A549 (cell line): ENCODE measurements at regions not wholly inside any gene's neighbourhood (a gene's known extent, or its start where the extent isn't known, plus 50 kb on each side); places are given as distances from the start of the nearest gene placed in this dataset.

Source experiments
- JUNB ChIP-seq: fragments of >200 bp; sonication (Bioruptor Twin); formaldehyde crosslinking; IDR thresholded peaks from 2 replicates; pipeline ENCODE4 v1.6.1; 2016
- NR3C1 ChIP-seq: fragments of >200 bp; sonication (Bioruptor Twin); formaldehyde crosslinking; IDR thresholded peaks from 3 replicates; pipeline ENCODE4 v1.6.1; 2017
- RAD21 ChIP-seq, 2 experiments: fragments of >200 bp in 1 of 2; sonication (Bioruptor Twin) in 1 of 2; formaldehyde crosslinking in 1 of 2; IDR thresholded peaks in 1 of 2; conservative IDR thresholded peaks in 1 of 2; 2 replicates in 1 of 2; 3 replicates in 1 of 2; pipeline ENCODE4 v1.6.1; 2012 to 2018; ENCODE audit warnings: inconsistent platforms in 1 of 2
- RNF2 ChIP-seq: fragments of 200-600 bp; sonication (generic); IDR thresholded peaks from 2 replicates; pipeline ENCODE4 v1.6.1; 2016; ENCODE audit warnings: low read depth, mild to moderate bottlenecking, antibody characterized with exemption, moderate library complexity, borderline replicate concordance
- SMC3 ChIP-seq: fragments of >200 bp; sonication (Bioruptor Twin); formaldehyde crosslinking; IDR thresholded peaks from 3 replicates; pipeline ENCODE4 v1.6.1; 2018; ENCODE audit warnings: inconsistent platforms
- ZC3H11A ChIP-seq: fragments of 450-650 bp; IDR thresholded peaks from 2 replicates; pipeline ENCODE4 v1.6.1; 2014; ENCODE audit warnings: antibody characterized with exemption, mild to moderate bottlenecking
- ZFP36 ChIP-seq: fragments of 450-650 bp; IDR thresholded peaks from 2 replicates; pipeline ENCODE4 v1.6.1; 2014; ENCODE audit warnings: borderline replicate concordance; ENCODE audit not compliant: partially characterized antibody
- TF ChIP-seq, protein P1 (sequence below): fragments of >200 bp; sonication (Bioruptor Twin); formaldehyde crosslinking; IDR thresholded peaks from 3 replicates; pipeline ENCODE4 v1.5.1; 2016
- TF ChIP-seq, protein P2 (sequence below): IDR thresholded peaks from 2 replicates; pipeline ENCODE4 v1.6.1; 2012

DNA sequence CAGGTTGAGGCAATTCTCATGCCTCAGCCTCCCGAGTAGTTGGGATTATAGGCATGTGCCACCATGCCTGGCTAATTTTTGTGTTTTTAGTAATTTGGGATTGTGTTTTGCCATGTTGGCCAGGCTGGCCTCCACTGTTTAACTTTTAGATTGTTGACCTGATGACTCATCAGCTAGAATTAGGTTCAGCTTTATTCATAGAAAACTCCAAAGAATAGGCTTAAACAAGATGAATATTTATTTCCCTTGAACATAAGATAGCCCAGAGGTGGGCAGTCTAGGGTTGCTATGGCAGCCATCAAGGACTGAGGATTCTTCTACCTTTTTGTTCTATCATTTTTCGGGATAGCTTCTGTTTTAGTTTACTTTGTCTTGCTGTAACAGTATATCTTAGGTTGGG is 99.6 kb upstream of the SELENOK start:
- TF ChIP-seq, protein P1, sequence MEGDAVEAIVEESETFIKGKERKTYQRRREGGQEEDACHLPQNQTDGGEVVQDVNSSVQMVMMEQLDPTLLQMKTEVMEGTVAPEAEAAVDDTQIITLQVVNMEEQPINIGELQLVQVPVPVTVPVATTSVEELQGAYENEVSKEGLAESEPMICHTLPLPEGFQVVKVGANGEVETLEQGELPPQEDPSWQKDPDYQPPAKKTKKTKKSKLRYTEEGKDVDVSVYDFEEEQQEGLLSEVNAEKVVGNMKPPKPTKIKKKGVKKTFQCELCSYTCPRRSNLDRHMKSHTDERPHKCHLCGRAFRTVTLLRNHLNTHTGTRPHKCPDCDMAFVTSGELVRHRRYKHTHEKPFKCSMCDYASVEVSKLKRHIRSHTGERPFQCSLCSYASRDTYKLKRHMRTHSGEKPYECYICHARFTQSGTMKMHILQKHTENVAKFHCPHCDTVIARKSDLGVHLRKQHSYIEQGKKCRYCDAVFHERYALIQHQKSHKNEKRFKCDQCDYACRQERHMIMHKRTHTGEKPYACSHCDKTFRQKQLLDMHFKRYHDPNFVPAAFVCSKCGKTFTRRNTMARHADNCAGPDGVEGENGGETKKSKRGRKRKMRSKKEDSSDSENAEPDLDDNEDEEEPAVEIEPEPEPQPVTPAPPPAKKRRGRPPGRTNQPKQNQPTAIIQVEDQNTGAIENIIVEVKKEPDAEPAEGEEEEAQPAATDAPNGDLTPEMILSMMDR, result no peak
- TF ChIP-seq ZFP36, result no peak
- no peak for TF ChIP-seq ZC3H11A
- no peak for TF ChIP-seq RNF2
- no peak for TF ChIP-seq RAD21 (conservative IDR thresholded peaks at IDR 0.05 in 1 of 2, IDR thresholded peaks at IDR 0.05 in 1 of 2)
- no peak for TF ChIP-seq NR3C1
- no peak for TF ChIP-seq JUNB
- no peak for TF ChIP-seq SMC3
- TF ChIP-seq, protein P2, sequence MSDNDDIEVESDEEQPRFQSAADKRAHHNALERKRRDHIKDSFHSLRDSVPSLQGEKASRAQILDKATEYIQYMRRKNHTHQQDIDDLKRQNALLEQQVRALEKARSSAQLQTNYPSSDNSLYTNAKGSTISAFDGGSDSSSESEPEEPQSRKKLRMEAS, result no peak
